ENCODE measurements at regions not wholly inside any gene's neighbourhood (a gene's known extent, or its start where the extent isn't known, plus 50 kb on each side); places are given as distances from the start of the nearest gene placed in this dataset.

DNA sequence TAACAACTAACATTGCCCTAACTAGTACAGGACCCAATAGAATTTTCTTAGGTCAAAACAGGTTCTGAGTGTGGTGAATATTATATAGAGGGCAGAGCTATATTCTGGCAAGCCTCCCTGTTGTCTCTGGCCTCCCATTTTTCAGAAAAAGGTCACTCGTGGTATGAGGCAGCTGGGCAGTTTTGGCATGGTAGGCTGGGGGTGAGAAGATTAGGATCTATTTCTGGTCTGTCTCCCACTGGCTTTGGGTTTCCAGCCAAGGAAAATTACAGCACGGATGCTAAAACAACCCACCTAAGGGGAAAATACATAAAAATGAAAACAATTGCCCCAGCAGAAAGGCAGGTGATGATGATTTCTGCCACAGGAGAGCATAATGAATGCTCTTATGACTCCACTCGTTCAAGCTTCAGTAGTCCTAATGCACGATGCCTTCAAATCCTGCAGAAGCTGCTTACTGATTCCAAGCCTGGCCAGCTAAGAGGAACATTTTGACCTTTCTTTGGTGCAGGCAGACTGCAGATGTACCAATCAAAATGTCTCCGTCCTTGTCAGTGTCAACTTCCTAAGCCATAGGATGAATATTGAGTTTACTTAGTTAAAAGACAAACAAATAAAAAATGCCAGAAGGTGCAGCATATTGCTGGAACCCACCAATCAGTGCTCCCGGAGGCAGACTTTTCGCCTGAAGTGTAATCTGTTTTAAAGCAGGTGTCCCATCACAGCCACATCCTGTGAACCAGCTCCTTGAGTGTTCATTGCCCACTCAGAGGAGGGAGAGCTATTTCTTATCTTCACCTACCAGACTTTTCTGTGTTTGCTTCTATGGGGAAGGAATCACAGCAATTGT lies 435.4 kb downstream of the ZSWIM6 start:
- H3K4me3 ChIP-seq (ENCODE audit: low read depth in 1 of 2, low read length in 1 of 2) = no peak overlapping the region
- H3K9me3 ChIP-seq = no peaks in the 10 kb centered on the region
- no peaks in the 10 kb centered on the region for H3K4me1 ChIP-seq (ENCODE audit: control insufficient read depth in 1 of 2, insufficient read depth in 1 of 2, low read depth in 1 of 2, low read length in 1 of 2)
- TF ChIP-seq, protein P1, sequence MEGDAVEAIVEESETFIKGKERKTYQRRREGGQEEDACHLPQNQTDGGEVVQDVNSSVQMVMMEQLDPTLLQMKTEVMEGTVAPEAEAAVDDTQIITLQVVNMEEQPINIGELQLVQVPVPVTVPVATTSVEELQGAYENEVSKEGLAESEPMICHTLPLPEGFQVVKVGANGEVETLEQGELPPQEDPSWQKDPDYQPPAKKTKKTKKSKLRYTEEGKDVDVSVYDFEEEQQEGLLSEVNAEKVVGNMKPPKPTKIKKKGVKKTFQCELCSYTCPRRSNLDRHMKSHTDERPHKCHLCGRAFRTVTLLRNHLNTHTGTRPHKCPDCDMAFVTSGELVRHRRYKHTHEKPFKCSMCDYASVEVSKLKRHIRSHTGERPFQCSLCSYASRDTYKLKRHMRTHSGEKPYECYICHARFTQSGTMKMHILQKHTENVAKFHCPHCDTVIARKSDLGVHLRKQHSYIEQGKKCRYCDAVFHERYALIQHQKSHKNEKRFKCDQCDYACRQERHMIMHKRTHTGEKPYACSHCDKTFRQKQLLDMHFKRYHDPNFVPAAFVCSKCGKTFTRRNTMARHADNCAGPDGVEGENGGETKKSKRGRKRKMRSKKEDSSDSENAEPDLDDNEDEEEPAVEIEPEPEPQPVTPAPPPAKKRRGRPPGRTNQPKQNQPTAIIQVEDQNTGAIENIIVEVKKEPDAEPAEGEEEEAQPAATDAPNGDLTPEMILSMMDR (IDR thresholded peaks at IDR 0.05) = no peak
- H3K27ac ChIP-seq = no peak overlapping the region
- no peaks in the 10 kb centered on the region for H3K27me3 ChIP-seq
- H3K36me3 ChIP-seq = no peaks in the 10 kb centered on the region

DNA sequence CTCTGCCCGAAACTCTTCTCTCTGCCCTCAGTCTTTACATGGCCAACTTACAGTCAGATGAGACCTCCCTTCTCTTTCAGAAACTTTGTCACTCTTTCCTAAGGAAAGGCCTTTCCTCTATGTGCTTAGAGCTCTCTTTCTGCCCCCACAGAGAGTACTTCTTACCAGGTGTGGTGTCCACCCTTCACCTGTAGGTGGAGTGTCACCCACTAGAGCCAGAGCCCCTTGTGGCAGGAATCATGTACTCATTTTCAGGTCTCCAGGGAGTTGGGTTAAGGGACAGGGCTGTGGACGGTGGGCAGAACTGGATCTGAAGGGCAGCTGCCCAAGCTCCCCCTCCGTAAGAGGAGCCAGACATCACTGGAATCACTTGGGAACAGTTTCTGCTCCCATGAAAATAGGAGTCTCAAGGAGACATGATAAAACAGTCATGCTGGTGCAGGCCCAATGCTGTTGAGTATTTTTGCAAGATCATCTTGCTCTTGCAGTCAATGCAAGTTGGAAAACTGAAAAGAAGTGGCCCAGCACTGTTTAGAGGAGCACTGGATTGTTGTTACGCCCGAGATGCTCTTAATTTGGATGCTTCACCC lies 436.7 kb downstream of the ZSWIM6 start:
- Histone ChIP-seq H3K9me3 (no peaks in the 10 kb centered on the region), H3K4me1 (ENCODE audit: control insufficient read depth in 1 of 2, insufficient read depth in 1 of 2, low read depth in 1 of 2, low read length in 1 of 2) (no peaks in the 10 kb centered on the region), H3K27ac (no peak overlapping the region), H3K36me3 (no peaks in the 10 kb centered on the region), H3K4me3 (ENCODE audit: low read depth in 1 of 2, low read length in 1 of 2) (no peak overlapping the region), H3K27me3 (no peaks in the 10 kb centered on the region)
- TF ChIP-seq, protein P1 (IDR thresholded peaks at IDR 0.05) = no peak

DNA sequence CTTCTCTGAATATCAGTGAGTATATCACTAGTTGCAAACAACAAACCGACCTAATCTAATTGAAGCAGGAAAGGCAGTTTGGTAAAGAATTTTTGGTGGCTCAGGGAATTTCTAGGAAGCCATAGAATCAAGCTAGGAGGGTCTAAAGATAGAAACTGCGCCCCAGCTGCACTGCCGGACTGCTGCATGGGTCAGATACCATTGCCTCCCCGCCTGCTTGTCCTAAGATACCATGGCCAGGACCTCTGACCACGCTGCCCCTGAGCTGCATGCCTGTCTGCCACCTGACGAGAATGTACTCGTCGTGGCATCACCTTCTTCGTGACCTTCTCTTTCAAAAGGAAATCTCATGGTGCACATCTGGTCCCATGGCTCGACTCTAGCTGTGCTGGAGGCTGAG lies 439.0 kb downstream of the ZSWIM6 start:
- TF ChIP-seq, protein P1 (IDR thresholded peaks at IDR 0.05) = no peak

DNA sequence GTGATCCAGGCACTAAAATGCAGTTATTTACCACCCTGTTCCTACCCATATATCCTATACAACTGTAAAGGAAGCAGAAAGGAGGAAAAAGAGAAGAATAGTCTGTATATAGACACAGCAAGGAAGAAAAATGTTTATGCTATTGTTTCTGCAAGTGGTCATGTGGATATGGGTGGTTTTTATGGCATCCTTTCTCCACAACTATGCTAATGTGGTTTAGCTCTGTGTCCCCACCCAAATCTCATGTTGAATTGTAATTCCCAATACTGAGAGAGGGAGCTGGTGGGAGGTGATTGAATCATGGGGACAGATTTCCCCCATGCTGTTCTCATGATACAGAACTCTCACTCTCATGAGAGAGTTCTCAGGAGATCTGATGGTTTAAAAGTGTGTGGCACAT lies 439.8 kb downstream of the ZSWIM6 start:
- H3K36me3 ChIP-seq = no peaks in the 10 kb centered on the region
- H3K27ac ChIP-seq = no peak overlapping the region
- no peak overlapping the region for H3K4me3 ChIP-seq (ENCODE audit: low read depth in 1 of 2, low read length in 1 of 2)
- no peaks in the 10 kb centered on the region for H3K4me1 ChIP-seq (ENCODE audit: control insufficient read depth in 1 of 2, insufficient read depth in 1 of 2, low read depth in 1 of 2, low read length in 1 of 2)
- TF ChIP-seq, protein P1 (IDR thresholded peaks at IDR 0.05) = no peak
- no peaks in the 10 kb centered on the region for H3K9me3 ChIP-seq
- H3K27me3 ChIP-seq = no peaks in the 10 kb centered on the region

More for the DNA sequence above, 439.0 kb downstream of the ZSWIM6 start:
- no peaks in the 10 kb centered on the region for H3K9me3 ChIP-seq
- no peaks in the 10 kb centered on the region for H3K4me1 ChIP-seq (ENCODE audit: control insufficient read depth in 1 of 2, insufficient read depth in 1 of 2, low read depth in 1 of 2, low read length in 1 of 2)
- H3K4me3 ChIP-seq (ENCODE audit: low read depth in 1 of 2, low read length in 1 of 2) = no peak overlapping the region
- no peaks in the 10 kb centered on the region for H3K27me3 ChIP-seq
- H3K36me3 ChIP-seq = no peaks in the 10 kb centered on the region
- no peak overlapping the region for H3K27ac ChIP-seq

DNA sequence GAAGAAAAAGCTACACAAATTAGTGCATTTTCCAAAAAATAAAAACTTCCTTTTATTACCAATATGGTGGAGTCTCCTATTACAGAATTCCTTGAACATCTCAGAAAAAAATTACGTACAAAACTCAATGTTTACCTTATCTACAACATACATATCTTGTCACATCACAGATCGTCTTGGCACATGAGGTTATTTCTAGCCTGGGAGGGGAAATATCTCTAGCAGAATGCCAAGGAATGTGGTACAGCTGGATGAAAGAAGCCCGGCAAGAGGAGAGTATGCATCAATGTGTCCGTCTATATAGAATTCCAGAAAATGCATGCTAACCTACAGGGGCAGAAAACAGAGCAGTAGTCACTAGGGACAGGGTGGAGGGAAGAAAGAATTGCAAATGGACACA lies 443.8 kb downstream of the ZSWIM6 start:
- H3K9me3 ChIP-seq = no peaks in the 10 kb centered on the region
- TF ChIP-seq, protein P1 (IDR thresholded peaks at IDR 0.05) = no peak
- no peaks in the 10 kb centered on the region for H3K27me3 ChIP-seq
- H3K27ac ChIP-seq = no peak overlapping the region
- H3K36me3 ChIP-seq = no peaks in the 10 kb centered on the region
- H3K4me1 ChIP-seq (ENCODE audit: control insufficient read depth in 1 of 2, insufficient read depth in 1 of 2, low read depth in 1 of 2, low read length in 1 of 2) = no peaks in the 10 kb centered on the region
- no peak overlapping the region for H3K4me3 ChIP-seq (ENCODE audit: low read depth in 1 of 2, low read length in 1 of 2)

Data from neutrophil (primary cell).